ENCODE measurements at regions not wholly inside any gene's neighbourhood (a gene's known extent, or its start where the extent isn't known, plus 50 kb on each side); places are given as distances from the start of the nearest gene placed in this dataset.

DNA sequence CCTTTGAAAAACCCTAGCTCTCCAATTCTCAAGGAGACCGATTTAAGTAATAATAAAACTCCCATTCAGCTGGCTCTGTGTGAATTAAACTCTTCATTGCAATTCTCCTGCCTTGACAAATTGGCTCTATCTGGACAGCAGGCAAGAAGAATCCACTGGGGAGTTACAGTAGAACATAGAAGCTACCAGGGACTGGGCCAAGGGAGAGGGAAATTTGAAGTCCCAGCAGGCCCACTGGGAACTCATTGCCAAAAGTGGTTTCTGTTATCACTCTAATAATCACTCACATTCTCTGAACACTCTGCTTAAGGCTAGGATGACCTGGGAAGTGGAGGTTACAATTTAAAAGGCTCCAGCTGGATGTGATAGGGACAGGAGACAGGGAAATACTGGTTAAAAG is 384.5 kb upstream of the CCDC196 start:
- TF ChIP-seq, protein P1, sequence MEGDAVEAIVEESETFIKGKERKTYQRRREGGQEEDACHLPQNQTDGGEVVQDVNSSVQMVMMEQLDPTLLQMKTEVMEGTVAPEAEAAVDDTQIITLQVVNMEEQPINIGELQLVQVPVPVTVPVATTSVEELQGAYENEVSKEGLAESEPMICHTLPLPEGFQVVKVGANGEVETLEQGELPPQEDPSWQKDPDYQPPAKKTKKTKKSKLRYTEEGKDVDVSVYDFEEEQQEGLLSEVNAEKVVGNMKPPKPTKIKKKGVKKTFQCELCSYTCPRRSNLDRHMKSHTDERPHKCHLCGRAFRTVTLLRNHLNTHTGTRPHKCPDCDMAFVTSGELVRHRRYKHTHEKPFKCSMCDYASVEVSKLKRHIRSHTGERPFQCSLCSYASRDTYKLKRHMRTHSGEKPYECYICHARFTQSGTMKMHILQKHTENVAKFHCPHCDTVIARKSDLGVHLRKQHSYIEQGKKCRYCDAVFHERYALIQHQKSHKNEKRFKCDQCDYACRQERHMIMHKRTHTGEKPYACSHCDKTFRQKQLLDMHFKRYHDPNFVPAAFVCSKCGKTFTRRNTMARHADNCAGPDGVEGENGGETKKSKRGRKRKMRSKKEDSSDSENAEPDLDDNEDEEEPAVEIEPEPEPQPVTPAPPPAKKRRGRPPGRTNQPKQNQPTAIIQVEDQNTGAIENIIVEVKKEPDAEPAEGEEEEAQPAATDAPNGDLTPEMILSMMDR (IDR thresholded peaks at IDR 0.05; ENCODE audit: borderline replicate concordance, extremely low read depth, low read length, poor library complexity, severe bottlenecking), result no peak
- no peak for TF ChIP-seq EZH2 (IDR thresholded peaks at IDR 0.05; ENCODE audit: borderline replicate concordance, low read depth, low read length, severe bottlenecking)
